ENCODE measurements at regions not wholly inside any gene's neighbourhood (a gene's known extent, or its start where the extent isn't known, plus 50 kb on each side); places are given as distances from the start of the nearest gene placed in this dataset.

GRCh38 chrX:25066131-25066530, 50.4 kb upstream of the ARX start:
- TF ChIP-seq, protein P1, sequence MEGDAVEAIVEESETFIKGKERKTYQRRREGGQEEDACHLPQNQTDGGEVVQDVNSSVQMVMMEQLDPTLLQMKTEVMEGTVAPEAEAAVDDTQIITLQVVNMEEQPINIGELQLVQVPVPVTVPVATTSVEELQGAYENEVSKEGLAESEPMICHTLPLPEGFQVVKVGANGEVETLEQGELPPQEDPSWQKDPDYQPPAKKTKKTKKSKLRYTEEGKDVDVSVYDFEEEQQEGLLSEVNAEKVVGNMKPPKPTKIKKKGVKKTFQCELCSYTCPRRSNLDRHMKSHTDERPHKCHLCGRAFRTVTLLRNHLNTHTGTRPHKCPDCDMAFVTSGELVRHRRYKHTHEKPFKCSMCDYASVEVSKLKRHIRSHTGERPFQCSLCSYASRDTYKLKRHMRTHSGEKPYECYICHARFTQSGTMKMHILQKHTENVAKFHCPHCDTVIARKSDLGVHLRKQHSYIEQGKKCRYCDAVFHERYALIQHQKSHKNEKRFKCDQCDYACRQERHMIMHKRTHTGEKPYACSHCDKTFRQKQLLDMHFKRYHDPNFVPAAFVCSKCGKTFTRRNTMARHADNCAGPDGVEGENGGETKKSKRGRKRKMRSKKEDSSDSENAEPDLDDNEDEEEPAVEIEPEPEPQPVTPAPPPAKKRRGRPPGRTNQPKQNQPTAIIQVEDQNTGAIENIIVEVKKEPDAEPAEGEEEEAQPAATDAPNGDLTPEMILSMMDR (IDR thresholded peaks at IDR 0.05) = no peak
- TF ChIP-seq POLR2A (IDR thresholded peaks at IDR 0.05) = no peak
